ENCODE measurements at regions not wholly inside any gene's neighbourhood (a gene's known extent, or its start where the extent isn't known, plus 50 kb on each side); places are given as distances from the start of the nearest gene placed in this dataset.

DNA sequence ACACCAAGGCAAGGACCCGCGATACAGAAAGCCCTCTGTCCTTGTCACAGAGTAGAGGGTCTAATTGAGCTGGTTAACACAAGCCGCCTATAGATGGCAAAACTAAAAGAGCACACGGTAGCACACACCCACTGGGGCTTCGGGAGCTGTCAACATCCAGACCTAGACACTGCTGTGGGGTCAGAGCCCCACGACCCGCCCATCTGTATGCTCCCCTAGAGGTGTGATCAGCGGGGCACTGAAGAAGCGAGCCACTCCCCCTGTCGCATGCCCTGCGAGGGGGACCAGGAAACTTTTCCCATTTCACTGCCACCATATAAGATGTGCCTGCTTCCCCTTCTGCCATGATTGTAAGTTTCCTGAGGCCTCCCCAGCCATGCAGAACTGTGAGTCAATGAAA, 1255.8 kb upstream of the CDH8 start:
- DNase-seq, result no peak

DNA sequence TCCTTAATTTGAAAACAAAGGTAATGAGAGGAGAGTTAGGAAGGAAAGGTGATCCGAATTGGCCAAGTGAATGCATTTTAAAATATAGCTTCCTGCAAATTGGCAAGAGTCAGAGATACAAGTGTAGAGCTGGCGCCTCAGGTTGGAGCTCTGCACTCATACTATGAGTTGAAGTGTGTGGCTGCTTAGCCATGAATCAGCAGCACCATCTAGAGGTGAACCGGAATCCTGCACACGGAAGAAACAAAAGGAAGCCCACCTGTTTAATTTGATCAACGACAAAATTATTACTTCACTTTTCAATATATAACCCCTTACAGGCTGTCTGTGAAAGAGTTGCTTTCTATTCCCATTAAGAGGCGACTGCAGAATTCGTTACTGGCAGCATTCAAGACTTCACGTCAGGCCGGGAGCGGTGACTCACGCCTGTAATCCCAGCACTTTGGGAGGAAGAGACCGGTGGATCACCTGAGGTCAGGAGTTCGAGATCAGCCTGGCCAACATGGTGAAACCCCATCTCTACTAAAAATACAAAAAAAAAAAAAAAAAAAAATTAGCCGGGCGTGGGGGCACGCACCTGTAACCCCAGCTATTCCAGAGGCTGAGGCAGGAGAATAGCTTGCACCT, 1253.7 kb upstream of the CDH8 start:
- DNase-seq, result no peak

DNA sequence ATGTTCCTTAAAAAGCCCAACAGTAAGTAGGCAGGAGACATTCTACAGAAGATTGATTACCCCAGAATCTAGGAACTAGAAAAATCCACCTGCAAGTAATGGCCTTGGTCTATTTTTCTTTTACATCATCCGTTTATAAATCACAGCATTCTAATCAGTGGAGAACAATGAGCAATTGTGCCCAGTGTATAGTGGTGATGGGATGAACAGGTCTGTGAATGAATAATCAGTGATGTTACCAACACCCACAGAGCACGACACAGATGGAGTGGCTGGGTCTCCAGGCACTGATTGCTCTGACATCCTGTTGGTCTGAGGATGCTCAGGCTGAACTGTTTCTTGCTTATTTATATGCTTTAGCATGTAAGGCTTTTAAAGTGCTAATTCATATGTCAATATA, 1251.2 kb upstream of the CDH8 start:
- no peak for DNase-seq

DNA sequence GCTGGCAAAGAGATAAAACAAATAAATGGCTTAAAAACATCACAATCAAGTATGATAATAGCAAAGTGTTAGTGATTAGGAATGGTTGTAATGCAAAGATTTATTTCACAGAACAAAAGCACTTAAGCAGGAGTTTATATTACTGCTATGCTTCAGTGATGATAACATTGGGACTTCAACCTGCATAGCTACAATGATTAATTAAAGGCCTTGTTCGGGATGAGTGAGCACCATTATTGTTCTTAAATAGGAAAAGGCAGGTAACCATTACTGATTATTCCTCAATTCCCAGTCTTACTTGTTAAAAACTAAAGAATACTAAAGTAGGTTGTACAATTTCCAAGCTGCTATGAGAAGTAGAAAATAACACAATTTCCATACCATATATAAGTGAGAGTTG, 1247.5 kb upstream of the CDH8 start:
- no peak for DNase-seq

DNA sequence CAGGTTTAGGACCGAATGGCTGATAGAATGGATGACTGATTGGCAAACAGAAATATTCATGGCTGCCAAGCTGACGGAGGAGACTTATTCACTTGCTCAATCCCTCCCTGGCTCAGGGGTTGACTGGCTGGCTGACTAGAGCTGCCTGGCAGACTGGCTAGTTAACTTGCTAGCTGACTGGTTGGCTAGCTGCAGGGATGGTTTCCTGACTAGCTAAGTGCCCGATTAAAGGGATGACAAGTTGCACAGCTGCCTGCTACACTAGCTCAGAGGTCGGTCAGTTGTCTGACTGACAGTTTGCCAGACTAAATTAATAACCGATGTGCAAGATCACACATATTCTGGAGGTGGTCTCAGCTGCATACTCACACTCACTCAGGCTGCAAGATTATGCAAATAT, 1208.4 kb upstream of the CDH8 start:
- no peak for DNase-seq

DNA sequence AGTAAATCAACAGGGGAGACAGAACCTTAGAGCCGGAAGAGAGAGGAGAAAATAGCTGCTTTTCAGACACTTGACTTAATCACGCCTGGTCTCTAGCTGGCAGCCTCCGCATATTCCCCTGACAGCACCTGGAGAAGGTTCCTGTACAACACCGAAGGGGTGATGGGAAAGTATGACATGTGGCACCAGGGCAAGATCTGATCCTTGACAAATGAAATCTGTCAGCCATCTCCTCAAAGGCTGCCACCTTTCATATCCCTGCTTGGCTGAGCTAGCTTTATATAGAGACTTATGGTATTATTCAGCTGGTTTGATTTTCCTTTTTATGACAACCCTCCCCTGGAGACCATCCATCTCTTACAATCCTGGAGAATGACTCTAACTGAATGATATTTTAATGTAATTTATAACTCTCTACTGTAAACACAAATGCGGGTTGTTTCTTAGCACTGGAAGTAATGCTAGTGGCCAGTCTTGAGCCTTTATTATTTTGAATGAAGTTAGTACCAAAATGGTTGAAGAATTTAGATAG, 1205.3 kb upstream of the CDH8 start:
- DNase-seq, result no peak

DNA sequence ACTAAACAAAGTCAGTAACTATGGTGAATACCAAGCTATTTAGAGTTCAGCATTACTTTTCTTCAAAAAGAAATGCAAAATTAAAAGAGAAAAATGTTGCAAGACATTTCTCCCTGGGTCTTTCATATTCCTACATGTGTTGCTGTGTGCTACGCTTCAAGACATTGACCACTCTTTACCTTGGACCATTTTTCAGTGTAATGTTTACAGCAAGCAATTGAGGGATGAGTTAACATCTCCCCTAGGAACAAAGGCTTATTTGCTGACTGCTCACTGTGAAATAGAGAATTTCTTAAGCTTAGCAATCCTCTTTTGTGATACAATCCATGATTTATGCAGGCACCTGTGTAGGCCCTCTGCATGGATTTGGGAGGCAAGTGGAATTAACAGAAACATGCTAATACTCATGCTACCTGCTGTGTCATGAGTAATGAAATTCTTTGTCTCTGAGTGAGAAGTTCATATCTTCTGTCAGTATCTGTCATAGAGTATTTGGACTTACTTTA, 1202.9 kb upstream of the CDH8 start:
- no peak for DNase-seq

DNA sequence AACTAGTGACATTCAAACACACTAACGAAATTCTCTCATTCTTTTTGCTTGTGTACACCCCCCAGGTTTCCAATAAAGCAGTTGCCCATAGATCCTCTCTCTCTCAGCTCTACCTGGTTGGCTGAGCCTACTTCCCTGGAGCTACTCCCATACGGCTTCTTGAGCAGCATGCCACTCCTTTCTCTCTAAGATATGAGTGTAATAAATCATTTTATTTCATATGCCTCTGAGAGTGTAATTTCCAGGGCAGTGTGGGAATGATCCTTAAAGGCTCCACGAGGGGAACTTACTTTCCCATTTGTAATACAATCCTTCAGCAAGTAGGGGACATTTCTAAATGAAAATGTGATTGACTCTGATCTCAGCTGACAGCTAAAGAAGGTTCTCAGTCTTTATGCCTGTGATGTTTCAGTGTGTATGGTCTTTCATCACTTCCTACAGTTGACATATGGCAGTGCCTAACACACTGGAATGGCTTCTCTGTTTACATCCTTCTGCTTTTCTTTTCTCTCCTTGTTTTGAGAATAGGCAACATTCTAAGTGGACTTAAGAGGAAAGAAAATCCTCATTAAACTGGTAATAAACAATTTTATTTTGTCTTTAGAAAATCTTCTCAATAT, 1194.3 kb upstream of the CDH8 start:
- DNase-seq, result no peak

DNA sequence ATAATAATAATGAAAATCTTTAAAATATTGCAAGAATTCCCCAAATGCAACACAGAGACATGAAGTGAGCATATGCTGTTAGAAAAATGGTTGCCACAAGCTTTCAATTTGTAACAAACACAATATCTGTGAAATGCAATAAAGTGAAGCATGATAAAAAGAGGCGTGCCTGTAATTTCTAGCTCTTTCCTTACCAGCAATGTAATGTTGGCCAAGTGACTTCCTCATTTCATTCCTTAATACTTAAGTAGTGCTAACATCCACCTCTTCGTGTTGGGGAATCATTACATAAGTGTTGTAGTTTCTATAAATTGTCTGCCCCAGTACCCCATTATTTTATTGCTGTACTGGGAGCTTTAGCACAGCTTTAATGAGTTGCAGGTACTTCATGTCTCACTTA, 1192.0 kb upstream of the CDH8 start:
- no peak for DNase-seq

DNA sequence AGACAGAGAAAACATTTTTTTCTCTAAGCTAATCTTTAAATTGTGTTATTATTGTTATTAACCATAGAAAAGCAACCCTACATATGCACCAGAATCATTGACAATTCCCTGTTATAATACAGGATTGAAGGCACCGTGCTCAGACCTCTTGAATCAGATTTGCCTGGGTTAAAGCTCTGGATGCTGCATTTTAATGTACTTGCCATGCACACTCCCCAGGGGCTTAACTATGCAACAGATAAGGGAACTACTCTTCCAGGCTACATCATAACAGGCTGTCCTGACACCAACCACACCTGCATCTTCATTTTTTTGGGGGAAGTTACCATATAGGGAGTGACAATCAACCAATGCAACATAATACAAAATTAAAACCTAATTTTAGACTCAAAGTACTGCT, 1187.6 kb upstream of the CDH8 start:
- no peak for DNase-seq

DNA sequence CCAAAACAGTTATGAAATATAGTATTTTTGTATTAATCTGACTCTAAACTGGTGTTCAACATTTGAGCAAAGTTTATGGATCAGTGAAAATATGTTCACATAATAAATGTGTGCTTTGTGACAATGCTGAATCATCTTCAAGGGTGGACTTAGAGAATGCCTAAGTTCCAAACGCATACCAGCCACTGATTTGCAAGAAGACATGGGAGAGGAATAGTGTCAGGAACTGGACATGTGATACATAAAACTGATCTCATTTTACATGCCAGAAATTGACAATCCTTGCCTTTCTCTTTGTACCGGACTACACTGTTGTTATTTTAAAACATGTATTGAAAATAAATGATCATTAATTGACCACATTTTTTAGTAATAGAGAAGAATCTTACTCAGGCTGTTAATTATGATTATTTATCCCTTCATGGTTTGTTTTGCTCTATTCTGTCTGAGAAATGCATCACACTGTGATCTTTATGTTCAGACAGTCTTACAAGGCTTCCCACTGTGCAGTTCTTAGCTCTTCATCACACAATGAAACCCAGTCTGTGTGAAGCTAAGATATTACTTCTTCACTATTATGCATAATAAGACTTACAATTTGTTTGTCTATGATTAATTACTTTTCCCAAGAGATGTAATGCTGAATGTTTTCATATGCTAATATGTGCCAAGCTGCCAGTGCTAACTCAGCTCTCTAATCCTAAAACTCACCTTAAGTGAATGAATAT, 1180.6 kb upstream of the CDH8 start:
- no peak for DNase-seq

DNA sequence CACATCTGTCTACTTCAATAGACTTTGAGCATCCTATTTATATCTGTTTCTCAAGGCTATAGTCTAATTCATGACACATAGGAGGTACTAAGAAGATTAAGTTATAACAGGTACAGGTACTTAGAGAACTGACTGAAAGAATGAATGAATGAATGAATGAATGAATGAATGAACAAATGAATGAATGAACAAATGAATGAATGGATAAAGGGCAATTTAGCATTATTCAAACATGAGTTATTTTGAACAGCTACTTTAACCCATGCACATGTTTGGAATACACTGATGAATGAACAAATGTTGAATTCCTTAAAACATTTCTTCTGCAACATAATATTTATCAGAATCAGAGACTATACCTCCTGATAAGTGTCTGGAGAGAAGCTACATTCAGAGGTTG, 1165.6 kb upstream of the CDH8 start:
- no peak for DNase-seq

DNA sequence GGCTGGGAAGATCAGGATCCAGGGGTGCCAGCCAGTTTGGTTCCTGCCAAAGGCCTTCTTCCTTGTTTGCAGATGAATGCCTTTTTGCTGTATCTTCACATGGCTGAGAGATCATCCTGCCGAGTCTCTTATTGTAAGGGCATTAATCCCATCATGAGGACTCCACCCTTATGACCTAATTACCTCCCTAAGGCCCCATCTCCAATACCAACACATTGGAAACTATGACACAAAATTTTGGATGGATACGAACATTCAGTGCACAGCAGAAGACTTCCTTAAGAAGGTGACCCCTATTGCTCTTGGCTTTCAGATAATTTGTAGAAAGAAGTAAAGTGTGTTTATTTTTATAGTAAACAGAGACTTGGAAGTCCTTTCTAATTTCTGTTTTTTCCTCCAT, 1164.7 kb upstream of the CDH8 start:
- DNase-seq, result no peak

DNA sequence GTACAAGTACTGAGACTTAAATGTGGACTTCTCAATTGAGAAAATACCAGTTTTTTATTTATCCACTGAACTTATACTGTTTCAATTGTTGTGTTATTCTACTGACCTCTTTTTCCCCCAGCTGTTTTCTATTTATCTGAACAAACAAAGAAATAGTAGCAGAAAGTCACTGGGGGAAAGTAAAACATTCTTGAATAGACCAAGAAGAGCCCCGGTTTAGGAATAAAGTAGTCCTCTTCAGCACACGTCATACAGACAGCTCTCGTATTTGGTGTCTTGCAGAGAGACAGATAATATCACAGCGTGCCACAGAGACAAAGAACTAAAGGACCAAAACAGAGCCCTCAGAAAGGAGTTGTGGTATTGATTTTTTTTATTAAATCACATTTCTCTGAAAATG, 1159.1 kb upstream of the CDH8 start:
- no peak for DNase-seq

DNA sequence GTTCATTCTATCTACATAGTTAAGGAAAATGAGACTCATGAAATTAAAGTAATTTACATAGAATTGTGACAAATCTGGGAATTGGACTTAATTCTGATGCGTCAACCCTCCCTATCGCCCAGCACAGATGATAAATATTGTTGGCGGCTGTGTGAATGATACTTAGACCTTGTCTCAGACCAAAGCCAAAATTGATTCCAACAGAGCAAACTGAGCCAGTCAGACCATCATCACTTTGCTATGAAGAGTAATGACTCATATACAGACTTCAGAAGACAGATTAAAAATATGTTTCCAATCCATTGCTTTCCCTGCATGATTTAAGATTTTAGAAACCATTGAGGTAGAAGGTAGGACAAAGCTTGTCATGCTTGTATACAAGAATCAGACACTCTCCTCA, 1156.7 kb upstream of the CDH8 start:
- DNase-seq, result no peak

DNA sequence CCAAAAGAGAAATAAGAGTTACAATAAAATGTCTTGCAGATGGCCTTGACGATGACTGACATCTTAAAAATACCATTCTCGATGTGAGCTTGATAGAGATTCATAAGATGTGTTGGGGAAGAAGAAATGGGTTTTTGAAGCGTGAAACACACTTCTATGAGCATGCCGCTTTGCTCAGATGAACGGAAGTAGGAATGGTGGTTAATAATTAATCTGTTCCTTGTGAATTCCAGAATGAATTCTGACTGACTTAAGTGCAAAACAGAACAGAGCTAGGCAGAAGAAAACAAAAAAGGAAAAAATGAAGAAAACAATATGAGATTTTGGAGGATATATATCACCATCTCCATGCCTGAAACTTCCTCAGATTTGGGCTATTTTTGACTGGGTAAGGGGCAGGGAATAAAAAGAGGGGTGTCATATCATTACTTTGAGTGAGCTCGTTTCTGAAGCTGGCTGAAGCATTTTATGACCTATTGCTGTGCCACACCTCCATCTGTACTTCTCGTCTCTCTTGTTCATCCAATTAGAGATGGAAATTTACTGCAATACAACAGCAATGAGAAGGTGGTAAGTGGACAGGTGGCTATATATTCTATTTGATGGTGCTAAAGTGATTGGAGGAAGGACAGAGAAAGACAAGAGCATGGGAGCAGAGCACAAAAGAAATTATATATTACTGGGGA, 1152.0 kb upstream of the CDH8 start:
- DNase-seq, result no peak

DNA sequence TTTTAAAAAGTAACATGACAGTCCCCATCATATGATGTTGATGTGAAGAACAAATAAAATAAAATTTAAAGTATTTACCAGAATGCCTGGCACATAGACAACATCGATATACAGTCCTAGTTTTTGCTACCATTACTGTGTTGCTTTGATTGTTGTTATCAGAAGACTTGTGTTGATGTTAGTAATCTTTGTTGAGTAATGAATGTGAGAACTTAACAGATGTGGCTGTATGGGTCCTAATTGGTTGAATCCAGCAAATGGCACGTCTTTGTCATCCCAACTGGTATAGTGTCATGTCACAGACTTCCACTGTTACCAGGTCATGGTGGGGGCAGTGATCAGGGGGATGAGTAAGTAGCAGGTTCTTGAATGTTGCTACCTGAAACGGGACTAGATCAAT, 1151.4 kb upstream of the CDH8 start:
- no peak for DNase-seq

DNA sequence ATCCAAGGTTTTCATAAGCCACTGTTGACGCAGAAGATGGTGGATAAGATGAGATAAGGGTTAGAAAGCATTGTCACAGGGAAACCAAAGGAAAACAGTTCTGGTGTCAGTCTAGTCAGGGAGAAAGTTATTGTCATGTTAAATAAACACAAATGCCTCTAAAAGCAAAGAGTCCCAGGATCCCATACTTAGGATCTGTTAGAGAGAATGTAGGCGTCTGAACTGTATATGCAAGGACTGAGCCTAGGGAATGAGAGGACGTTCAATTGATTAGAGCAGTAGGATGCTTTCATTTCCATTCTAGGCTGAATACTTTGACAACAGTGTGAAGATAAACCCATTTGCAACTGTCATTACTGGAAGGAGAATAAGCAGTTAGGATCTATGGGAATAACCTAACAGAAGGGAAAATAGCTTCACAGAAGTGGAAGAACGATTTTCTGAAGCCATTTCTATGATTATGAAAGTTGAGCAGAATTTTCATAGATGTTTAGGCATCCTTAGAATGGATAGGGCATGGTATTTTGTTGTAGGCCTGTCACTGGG, 1149.1 kb upstream of the CDH8 start:
- DNase-seq, result no peak

DNA sequence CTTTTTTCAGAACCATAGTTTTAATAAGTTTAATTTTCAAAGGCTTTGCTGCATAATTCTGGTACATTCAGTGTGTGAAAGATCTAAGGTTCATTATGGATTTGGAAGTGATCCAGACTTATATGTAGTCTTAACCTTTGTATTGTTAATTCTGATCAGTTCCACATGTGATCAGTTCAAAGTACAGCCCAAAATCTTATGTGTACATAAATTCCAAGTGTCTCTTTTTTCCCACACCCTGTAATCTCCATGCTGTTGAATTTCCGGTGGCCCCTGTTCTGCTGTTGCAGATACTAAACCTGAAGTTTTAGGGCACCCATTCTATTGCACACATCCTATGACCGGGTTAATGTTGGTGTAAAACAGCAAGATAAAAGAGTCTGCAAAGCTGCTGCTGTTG, 1147.5 kb upstream of the CDH8 start:
- DNase-seq, result no peak

DNA sequence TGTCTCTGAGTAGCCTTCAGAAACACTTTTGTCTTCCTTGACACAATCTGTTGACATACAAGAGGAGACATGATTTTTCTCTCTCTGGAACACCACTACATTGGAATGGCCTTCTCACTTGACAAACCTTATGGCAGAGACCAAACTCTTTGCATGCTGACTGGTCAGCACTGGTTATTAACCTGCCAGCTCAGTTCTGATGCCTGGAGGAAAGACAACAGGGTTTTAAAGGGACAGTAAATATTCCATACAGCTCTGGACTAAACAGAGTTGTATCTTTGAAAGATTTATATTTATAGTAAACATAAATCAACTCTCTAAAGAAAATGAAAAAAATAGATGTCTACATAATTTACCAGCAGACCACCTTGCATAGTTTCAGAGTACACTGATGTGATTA, 1139.1 kb upstream of the CDH8 start:
- no peak for DNase-seq

DNA sequence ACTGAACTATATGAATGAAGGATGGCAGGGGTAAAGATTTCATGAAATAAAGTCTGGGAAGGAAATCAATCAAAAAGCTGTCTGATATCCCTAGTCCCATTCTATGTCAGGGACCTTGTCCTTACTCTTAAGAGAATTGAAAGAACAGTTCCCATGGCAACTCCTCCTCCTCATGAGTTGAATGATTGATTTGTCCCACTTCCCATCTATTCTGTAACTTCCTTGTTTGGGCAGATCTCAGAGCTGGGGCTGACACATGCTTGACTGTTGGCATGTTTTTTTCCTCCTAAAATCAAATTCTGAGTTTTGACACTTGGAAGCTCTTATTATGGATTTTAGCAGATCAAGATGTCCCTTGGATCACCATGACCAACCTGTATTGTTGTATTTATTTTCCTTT, 1138.6 kb upstream of the CDH8 start:
- DNase-seq, result no peak

DNA sequence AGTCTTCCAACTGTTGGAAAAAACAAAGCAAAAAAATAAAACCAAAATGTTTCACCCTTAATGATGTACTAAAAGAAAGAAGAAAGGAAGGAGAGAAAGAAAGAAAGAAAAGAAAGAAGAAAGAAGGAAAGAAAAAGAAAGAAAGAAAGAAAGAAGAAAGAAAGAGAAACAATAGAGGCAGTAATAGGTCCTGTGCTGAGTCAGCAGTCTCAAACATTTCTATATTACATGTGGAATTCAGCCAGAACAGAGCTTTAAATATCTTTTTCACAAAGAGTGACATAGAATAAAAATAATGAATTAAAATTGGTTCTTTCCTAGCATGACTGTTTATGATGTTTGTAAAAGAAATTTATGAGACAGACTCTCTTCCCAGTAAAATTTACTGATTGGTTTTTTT, 1135.3 kb upstream of the CDH8 start:
- DNase-seq, result no peak

DNA sequence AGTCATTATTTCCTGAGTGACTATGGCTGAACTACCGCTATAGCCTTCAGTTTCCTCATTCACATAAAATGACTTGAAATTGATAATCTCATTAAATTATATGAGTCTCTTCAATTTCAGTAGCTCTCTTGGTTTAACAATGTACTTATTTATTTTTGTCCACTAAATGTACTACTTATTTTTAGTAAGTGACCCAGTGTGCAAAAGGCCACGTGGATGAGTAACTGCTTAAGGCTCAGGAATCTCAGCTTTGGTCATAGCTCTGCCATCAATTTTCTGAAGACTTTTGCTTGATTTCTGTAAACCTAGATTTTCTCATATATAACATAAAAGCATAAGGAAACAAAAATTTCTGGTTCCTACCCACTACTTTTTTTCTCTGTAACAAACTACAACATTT, 1132.9 kb upstream of the CDH8 start:
- DNase-seq, result no peak
